ENCODE measurements at regions not wholly inside any gene's neighbourhood (a gene's known extent, or its start where the extent isn't known, plus 50 kb on each side); places are given as distances from the start of the nearest gene placed in this dataset.

DNA sequence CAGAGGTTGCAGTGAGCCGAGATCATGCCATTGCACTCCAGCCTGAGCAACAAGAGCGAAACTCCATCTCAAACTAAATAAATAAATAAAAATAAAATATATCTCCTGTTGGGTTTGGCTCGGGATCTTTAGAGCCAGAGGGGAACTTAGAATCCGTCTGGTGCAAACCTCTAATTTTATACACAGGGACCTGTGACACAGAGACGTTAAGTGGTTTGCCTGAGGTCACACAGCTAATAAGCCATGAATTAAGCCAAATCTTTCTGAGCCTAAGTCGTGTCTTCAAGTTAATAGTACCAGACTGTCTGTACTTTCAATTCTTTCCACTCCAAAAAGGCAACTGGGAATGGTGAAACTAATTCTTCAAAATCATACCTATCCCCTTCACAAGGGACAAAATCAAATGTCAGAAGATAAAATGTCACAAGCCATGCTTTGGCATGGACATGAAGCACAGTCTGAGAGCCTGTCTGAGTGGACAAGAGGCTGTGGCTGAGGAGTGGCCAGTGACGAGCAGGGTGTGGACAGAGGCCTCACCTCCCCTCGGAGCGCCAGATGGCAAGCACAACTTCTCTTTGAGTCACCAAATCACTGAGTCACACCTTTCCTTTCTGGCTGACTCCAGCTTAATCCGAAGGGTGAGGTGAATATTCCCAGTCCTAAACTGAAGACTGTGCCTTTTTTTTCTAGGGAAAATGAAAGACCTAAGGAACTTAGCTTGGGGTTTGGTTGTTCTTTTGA is 177.4 kb downstream of the TFAP2A start:
- DNase-seq, result no peak

DNA sequence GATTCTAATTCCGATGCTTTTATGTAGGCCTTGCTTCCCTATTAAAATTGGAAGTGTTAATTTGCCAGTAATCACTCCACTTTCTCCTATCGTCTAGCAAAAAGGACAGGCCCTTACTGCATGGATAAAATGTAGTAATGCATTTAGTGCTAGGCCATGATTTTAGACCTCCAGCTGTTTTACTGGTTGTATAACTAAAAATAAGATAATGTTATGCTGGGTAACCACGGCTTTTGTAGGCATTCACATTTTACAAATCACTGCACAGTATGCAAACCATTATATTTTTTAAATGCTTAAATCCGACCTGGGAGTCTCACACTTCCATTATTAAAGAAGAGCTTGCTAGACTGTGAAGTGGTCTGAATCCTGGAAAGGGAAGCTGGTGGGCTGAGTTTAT is 179.5 kb downstream of the TFAP2A start:
- no peak for DNase-seq

DNA sequence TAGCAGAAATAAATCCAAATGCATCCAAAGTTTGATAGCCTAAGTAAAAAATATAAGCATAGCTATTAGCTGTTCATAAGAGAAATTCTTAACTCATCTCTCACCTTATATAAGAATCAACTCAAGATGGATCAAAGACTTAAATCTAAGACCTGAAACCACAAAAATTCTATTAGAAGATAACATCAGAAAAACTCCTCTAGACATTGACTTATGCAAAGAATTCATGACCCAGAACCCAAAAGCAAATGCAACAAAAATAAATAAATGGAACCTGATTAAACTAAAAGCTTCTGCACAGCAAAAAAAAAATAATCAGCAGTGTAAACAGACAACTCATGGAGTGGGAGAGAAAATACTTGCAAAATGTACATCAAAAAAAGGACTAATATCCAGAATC is 184.3 kb downstream of the TFAP2A start:
- DNase-seq, result no peak

DNA sequence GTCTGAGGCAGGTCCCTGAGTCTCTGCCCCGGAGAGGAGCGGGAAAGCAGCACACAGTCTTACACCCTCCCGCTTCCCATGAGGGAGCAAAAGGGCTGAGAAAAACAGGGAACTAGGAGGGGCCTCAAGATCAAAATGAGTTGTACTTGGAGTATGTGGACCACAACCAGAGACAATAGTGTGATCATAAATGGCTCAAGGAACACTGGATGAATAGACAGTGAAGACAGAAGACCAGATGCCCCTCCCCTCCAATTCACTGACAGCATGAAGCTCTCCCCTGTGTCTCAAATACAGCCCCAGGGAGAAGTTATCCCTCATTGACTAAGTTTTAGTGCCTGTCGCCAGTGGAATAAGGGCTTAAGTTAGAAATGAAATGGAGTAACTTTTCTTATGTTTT is 191.0 kb downstream of the TFAP2A start:
- DNase-seq, result no peak

DNA sequence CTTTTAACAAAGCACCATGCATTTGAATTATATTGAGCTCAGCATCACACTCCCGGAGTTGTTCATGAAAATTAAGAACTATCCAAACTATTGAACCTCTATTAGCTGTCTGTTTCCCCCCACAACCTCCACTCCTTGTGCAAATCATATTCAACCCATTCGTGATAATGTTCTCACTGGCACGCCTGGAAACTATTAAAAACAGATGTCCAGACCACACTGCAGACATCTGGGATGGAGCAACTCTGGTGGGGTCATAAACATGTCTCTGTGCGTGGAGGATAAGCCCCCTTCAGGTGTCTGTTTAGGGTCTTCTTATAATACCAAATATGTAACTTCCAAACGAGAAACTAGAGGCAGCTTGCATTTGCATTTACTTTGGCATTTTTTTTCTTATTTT is 193.7 kb downstream of the TFAP2A start:
- no peak for DNase-seq

DNA sequence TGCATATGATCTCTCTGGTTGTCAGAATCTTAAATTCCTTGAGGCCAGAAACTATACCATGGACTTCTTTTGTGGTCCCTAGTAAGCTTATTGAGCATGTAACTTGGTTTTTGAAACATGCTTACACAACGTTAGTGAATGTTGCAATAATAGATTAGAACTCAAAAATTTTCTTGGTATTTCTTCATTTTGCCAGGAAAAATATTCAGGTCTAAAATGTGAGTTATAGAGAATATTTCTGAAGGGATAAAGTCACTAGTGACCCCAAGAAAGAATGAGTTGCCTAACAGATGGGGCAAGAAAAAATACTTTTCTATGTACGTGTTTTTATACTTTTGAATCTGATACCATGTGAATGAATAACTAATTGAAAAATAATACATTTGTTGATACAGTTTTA is 195.4 kb downstream of the TFAP2A start:
- DNase-seq, result no peak

DNA sequence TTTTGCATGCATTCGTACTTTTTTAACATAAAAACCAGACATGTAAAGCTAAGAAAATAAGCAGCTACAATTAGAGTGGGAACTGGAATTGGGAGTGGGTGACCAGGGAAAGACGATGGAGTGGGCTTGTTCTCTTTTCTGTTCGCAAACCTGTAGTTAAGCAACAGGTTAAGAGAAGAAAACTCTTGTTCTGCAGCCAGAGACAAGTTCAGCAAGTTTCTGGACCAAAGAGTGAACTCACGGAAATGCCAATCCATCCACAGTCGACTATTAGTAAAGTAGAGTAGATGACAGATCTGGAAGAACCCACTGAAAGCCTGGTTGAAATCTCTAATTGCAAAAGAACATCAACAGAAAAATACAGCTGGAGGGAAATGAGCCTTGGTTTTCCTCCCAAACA is 197.8 kb downstream of the TFAP2A start:
- DNase-seq, result no peak

DNA sequence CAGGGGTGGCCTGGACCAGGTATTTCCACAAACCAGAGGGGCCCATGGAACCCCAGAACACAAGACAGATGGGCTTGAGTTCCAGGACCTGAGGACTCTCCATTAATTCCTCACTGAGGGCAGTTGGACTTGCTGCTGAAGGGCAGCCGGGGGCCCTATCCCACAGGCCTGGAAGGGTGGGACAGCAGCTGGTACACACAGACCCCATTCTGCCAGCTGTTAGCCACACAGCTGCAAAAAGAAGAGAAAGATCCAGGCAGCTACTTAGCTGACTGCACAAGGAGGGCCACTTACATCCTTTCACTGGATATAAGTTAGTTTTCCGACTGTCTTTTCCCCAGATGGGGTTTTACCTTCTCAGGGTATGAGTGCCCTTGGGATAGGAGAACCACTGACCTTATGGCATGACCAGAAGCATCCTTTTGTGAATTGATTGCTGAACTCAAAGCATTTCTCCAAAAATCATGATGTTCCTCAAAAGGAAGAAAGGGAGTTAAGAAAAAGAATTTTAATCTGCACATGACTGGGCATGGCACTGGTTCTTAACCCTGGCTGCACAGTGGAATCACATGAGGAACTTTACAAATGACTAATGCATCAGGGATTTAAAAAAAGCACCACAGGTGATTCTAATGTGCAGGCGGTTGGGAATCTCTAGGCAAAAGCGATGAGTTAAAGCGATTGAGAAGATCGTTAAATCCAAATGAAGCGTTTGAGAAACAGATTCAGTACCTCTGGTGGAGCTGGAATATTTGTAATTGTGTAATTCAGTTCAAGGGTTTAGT is 199.4 kb downstream of the TFAP2A start:
- no peak for DNase-seq

DNA sequence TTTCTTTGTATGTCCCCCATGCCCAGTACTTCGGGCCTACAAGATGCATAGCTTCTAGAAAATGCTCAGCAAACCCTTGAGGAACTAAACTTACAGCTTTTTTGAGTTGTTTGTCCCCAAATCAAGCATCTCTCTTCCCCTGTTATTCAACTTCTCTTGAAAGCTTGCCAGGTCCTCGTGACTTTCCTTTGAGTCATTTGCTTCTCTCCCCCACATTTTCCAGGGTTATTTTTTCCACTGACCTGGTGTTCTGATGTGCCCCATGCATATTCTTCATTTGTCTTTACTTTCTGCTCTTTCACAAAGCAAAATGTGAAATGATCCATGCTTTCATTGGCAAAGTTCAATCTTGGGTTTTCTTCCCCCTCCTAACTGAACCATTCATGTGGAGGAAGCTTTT is 204.8 kb downstream of the TFAP2A start:
- peak; percentile 2 for DNase-seq

DNA sequence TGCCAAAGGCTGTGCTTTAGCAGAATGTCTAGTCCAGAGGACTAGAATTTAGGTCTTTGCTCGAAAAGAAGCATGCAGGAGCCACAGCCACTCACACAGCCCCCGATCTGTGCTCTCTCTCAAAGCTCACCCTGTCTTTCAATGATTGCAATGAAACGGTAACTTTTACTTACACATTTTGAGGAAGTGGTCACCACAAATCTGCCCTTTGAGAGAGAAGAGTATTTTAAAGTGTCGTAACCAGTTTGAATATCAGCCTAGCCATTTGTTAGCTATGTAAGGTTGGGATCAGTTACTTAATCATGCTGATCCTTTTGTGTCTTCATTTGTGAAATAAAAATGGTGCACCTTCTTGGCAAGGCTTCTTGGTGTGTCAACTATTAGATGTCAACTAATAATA is 209.0 kb downstream of the TFAP2A start:
- no peak for DNase-seq

DNA sequence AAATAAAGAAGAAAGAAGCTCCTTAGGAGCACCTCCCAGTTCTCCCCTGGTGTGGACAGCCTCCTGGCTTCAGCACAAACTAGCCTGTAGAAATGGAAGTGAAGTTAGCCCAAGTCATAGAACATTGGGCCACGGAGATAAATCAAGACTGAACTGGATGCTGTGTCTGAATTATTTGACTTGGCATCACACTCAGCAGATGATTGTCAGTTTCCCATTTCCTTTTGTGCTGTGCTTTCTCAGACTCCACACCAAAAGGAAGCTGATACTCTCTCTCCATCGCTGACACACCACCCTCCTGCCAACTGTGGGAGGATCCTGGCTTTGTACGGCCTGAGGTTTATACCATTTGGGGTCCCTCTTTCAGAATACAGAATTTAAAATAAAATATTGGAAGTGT is 209.8 kb downstream of the TFAP2A start:
- DNase-seq, result no peak

DNA sequence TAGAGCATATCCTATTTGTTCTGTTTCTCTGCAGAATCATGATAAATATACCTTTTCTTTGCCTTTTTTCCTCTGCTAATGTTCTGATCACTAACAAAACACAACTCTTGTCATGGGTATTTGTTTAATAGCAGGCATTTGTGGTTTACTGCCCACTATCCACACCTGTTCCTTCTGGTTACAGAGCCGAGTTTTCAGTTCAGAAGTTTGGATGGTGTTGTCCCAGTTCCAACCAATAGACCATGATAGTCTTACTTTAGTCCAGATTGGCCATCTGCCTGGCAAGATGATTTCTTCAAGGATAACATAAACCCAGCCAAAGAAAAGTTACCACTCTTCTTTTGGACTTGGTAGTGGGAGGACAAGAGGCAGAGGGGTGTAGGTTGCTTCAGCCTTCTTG is 211.2 kb downstream of the TFAP2A start:
- DNase-seq, result no peak

DNA sequence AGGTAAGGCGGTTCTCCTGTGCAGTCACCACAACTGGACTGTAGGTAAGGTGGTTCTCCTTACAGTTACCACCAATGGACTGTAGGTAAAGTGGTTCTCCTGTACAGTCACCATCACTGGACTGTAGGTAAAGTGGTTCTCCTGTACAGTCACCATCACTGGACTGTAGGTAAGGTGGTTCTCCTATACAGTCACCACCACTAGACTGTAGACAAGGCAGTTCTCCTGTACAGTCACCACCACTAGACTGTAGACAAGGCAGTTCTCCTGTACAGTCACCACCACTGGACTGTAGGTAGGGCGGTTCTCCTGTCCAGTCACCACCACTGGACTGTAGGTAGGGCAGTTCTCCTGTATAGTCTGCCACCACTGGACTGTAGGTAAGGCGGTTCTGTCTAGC is 212.3 kb downstream of the TFAP2A start:
- DNase-seq, result no peak

DNA sequence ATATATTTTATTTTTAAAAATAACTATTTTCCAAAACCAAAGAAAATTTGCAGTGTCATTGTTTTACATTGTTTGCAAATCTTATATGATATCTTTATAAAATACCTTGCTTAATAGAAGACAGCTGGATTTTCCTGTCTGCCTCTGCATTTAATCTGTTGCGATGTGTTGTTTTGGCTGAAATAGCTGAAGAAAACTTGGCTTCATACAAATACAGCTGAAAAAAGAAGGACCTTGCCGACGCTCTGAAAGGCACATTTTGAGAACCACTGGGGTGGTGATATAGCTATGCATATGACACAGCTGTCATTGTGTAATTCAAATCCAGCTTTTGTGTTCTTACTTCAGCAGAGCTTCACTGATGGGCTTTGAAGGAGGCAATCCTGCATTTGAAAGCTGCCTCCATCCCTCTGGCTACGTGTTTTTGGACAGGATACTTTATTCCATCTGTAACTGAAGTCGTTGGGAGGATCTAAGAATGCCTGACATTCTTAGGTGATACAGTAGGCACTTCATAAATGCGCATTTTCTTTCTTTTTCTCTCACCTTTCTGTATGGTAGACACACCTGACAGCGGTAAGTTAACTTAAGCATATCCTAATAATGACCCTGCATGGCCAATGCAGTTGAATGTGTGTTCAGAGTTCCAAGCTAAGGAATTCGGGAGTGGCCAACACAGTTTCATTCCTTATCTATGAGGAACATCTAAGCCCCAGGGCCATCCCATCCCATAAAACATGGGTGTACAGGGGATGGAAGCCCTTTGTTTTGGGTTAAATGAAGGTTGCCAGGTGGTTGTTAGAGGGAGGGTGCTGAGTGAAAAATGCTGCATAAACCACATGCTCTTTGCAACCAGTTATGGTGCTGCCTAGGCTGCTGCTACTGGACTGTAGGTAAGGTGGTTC is 213.0 kb downstream of the TFAP2A start:
- DNase-seq, result no peak

DNA sequence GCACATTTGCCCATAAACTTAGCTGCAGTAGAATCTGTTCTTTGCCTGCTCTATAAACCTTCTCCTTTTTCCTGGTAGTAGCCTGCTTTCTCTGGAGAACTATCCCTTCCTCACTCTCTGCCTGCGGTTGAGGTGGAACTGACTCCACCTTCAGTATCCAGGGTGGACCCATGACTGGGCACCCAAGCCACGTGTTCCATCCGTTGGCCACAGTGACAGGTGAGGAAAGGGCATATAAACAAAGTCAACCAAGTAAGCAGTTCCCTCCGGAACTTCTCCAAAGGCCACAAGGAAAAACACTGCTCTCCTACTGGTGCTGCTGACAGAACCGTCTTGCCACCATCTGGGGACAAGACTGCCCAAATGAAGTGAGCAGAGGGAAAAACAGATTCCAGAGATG is 218.8 kb downstream of the TFAP2A start:
- no peak for DNase-seq

DNA sequence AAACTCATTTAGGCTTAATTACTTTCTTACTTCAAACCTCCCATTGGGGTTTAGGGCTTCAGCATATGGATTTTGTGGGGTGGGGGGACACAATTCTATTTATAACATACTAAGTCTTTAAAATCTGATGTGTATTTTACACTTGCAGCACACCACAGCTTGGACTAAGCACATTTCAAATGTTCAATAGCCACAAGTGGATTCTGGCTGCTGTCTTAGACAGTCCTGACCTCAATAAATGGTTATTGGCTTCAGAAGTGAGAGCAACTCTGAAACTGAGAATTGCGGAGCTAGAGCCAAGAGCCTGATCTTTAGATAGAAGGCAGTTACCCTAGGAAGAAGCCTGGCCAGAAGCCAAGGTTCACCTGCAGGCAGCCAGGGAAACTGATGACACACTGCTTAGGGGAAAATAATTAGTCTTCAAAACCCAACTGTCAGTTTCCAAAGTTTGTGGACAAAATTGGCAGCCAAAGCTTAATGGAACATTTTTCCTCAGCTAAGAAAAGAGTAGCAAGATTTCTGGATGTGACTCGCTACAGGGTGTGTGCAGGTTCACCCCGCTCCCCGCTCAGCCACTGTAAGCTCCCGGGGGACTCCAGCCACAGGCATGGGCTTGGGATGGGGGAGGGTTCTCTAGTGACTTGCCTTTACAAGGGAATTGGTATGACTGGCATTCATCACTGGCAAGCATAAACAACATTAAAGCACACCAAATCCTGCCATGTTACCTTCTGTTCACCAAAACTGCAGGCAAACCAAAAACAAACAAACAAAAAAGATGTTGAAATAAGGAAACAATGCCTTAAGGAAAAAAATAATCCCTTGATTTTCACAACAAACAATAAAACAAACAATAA is 219.8 kb downstream of the TFAP2A start:
- DNase-seq, result no peak

DNA sequence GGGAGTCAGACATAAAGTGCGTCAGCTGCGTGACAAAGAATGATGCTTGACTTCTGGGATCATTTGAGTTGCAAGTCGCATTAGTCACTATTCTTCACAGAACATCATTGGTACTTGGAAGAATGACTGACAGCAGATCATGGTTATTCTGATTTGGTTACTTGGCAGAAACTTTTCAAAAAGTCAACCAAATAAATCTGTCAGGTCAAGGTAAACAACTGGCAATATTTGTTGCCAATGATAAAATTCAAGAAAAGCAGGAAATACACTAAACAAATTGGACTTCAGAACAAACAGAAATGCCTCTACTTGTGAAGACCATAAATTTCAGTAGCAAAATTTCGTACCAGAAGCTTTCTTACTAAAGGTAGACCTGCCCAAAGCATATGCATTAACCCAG is 221.6 kb downstream of the TFAP2A start:
- DNase-seq, result no peak

DNA sequence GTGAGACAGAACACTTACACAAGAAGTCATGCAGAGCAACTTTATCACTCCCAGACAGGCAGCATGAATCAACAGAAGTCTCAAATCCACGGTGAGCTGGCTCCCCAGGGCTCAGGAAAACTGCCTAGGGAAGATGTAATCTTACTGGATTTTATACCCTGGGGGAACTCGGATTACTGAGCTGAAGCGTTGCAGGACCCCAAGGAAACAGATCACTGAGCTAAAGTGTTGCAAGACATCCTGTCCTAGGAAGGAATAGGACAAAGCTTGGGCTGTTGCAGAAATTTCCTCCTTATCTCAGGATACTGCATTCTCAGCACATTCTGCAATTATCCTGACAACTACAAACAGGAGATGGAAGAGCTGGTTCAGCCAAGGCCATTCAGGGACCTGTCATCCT is 224.8 kb downstream of the TFAP2A start:
- no peak for DNase-seq

DNA sequence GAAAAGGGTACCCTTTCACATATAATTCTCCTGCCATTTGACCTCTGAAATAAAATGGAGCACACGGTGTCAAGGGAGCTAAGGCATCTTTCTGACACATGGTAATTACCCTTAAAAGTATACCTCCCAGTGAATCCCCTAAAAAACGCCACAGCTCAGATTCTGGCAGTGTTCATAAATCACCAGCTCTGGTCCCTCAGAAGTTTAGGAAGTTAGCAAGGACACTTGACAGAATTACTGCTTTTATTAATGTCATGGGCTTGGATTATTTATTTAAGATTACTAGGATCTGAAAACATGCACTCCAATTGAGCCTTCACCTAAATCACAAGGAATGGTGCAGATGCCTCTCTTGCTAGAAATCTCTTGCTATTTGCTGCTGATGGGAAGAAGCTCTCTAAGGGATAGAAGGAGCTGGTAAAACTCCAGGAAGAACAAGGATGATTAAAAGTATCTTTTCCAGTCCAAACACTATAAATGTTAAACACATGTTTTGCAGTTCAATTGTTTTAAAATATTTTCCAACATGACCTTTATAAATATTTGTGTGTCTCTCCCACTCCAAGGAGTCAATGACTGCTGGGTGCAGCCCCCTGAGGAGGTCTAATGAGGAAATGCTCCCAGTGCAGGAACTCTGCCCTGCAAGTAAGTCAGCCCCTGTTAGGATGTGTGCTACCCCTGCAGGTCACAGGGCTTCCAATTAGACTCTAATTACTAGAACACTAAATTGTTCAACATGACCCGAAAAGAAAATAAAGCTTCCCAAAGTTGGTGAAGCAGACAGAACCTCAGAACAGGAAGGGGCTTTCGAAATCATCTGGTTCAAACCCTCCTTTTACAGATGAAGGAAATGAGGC is 230.3 kb downstream of the TFAP2A start:
- DNase-seq, result no peak

DNA sequence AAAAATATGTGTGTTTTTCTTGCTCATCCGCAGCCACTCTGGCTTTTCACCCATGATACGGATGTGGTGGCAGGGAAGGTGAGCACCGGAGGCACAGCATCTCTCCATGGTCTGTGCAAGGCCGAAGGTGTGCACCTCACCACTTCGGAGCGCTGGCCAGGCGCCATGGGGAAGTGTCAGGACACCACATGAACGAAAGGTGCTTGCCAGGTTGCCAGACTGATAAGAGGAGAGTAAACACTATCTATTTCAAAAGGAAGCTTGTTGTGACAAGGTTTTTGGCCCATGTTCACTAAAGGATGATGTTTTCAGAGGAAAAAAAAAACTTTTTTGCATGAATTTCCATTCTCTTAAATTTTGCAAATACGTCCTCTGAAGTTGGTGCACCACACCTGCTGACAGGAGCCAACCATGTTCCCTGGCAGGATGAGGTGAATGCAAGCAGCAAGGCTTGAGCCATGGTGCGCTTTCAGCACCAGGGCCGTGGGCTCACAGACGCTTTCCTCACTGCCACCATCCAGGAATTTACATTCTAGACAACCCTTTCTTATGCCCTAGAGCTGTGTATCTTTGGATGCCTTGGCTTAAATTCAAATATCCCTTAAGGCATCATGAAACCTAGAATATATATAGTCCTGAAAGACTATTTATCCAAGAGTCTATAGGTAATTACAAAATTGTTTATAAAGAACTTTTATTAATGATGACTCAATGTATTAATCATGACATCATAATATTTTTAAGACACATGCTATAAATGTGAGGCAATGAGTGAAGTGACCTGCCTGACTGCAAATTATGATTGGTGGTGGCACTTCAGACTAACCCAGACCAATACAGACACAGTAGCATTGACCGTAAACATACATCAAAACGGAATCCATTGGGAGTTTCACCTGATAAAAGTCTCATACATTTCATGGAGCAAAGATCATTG is 234.5 kb downstream of the TFAP2A start:
- no peak for DNase-seq

Measured in fibroblast of skin of back (primary cell).